HG03565 (cell line): ENCODE measurements at regions not wholly inside any gene's neighbourhood (a gene's known extent, or its start where the extent isn't known, plus 50 kb on each side); places are given as distances from the start of the nearest gene placed in this dataset.
"Not testable (repeated sequence)": the region's sequence is repeated elsewhere in the genome, so short reads cannot be mapped to it uniquely, and the experiment has no call there.

Source experiments
- ATAC-seq: cut with Tn5 transposase; IDR thresholded peaks from one replicate; pipeline ENCODE4 v1.9.1; 2021; ENCODE audit warnings: mild to moderate bottlenecking, moderate library complexity; ENCODE audit not compliant: unreplicated experiment

DNA sequence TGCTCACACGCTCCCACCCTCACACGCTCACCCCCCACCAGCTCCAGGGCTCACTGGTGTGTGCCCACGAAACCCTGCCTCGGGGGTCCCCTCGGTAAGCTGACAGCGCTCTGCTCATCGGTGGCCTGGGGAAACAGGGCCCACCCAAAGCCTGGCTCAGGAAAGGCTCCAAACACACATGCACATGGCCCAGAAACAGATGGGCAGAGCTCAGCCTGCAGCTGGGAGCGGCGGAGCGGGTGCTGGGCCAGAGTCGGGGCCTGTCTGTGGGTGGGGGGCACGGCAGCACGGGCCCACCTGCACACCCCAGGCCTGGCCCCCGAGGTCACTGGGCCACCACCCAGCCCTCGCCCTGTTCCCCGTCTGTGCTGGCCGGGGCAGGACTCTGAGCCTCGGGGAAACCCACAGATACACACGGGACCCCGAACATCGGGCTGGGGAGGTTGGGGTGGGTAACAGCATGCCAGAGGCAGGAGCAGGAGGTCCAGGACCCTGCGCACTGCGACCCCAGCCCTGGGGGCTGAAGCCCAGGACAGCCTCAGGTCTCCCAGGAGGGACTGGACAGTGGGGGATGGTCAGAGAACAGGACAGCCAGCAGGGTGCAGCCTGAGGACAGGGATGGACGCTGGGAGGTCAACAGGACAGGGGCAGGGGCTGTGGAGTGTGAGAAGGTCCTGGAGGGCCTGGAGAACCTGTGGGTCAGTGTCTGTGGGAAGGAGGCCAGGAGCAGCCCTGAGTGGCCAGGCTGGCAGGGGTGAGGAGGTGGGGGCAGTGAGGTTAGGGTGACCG, 165.1 kb downstream of the TMEM121 start:
- not testable (repeated sequence) for ATAC-seq

DNA sequence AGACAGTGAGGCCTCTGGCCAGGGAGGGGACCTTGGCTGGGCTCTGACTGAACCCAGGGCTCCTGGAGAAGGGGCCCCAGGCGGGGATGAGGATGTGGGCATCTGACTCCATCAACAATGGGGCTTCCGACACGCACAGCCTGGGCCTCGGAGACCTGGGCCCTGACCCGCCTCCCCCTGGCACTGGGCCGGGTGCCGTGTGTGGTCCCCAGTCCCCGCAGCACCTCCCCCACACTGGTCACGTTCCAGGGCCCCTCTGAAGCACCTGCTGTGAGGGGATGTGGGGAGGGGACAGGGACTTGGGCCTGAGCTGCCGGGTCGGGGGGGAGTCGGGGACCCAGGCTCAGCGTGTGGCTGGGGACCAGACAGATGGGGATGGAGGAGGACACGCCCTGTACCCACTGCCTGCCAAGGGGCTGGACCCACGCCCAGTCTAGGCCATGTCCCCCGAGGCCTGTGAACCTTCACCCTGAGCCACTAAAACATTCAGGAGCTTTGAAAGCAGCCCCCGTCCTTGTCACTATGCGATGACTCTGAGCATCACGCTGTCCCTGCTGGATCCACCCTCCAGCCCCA, 165.8 kb downstream of the TMEM121 start:
- not testable (repeated sequence) for ATAC-seq

DNA sequence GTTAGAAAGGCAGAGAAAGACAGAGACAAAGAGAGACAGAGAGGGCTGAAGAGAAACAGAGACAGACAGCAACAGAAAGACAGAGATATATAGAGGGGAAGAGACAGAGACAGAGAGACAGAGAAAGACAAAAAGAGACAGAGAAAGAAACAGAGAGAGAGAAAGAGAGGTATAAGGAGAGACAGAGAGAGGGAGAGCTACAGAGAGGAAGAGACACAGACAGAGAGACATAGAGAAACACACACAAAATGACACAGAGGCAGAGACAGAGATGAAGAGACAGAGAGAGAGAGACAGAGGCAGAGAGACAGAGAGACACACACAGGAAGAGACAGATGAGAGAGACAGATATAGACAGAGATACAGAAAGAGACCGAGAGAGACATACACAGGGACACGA, 168.6 kb downstream of the TMEM121 start:
- ATAC-seq: no peak

DNA sequence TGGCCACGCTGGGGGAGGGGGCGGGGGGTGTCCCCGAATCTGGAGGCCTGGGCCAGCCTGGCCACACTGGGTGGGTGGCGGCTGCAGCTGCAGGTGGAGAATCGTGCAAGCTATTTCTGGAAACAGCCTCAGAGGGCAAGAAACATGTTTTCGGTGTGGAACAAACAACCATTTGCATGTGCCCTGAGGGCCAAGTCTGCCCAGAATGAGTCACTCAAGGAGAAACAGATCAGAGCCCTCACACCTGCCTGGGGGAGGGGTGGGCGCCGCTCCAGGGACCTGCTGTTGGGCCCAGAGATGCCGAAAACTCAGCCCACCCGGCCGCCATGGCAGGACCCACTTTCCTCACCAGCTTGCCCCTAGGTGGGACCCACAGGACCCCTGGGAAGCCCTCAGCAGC, 170.0 kb downstream of the TMEM121 start:
- not testable (repeated sequence) for ATAC-seq

DNA sequence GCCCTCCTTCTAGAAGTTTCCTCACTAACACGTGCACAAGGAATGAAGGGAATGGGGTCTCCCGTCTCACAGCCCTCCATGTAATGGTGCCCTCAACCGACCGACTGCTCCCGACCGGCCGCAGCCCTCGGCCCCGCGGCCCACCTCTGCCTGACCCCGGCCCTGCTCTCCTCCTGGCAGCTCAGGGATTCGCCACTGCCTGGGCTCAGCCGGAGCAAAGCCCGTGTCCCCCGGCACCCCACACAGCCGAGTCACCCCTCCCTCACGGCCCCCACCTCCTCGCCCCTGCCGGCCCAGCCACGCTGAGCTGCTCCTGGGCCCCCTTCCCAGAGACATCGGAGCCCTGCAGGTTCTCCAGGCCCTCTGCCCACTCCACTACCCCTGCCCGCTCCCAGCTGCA, 171.0 kb downstream of the TMEM121 start:
- not testable (repeated sequence) for ATAC-seq

DNA sequence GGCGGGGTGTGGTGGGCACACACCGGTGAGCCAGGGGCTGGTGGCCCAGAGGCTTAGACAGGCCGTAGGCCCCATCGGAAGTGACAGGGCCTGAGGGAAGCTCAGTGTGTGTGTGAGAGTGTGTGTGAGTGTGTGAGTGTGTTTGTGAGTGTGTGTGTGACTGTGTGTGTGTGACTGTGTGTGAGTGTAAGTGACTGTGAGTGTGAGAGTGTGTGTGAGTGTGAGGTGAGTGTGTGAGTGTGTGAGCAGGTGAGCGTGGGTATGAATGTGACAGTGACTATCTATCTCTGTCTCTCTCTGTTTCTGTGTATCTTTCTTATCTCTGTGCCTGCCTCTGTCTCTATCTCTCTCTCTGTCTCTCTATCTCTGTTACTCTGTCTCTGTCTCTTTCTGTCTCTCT, 171.6 kb downstream of the TMEM121 start:
- ATAC-seq: not testable (repeated sequence)

DNA sequence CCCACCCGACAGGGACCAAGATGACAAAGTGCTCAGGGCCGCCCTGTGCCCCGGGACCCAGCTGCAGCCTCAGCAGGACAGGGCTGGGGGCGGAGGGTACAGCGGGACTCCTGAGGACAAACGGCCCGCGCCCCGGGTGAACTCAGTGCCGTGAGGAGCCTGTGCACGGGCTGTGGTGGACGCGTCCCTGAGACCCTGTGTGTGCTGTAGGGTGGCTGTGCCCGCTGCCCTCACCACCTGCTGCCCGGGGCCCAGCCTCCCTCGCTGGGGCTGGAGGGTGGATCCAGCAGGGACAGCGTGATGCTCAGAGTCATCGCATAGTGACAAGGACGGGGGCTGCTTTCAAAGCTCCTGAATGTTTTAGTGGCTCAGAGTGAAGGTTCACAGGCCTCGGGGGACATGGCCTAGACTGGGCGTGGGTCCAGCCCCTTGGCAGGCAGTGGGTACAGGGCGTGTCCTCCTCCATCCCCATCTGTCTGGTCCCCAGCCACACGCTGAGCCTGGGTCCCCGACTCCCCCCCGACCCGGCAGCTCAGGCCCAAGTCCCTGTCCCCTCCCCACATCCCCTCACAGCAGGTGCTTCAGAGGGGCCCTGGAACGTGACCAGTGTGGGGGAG, 172.7 kb downstream of the TMEM121 start:
- not testable (repeated sequence) for ATAC-seq

DNA sequence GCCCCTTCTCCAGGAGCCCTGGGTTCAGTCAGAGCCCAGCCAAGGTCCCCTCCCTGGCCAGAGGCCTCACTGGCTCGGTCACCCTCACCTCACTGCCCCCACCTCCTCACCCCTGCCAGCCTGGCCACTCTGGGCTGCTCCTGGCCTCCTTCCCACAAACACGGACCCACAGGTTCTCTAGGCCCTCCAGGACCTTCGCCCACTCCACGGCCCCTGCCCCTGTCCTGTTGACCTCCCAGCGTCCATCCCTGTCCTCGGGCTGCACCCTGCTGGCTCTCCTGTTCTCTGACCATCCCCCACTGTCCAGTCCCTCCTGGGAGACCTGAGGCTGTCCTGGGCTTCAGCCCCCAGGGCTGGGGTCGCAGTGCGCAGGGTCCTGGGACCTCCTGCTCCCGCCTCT, 173.3 kb downstream of the TMEM121 start:
- ATAC-seq: not testable (repeated sequence)

DNA sequence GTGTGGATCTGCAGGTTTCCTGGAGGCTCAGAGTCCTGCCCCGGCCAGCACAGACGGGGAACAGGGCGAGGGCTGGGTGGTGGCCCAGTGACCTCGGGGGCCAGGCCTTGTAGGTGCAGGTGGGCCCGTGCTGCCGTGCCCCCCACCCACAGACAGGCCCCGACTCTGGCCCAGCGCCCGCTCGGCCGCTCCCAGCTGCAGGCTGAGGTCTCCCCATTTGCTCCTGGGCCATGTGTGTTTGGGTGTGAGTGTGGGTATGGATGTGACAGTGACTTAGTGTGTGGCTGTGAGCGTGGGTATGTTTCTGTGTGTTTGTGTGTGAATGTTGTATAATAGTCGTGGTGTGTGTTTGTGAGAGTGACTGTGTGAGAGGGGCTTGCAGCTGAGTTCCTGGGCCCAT, 173.8 kb downstream of the TMEM121 start:
- ATAC-seq: not testable (repeated sequence)

DNA sequence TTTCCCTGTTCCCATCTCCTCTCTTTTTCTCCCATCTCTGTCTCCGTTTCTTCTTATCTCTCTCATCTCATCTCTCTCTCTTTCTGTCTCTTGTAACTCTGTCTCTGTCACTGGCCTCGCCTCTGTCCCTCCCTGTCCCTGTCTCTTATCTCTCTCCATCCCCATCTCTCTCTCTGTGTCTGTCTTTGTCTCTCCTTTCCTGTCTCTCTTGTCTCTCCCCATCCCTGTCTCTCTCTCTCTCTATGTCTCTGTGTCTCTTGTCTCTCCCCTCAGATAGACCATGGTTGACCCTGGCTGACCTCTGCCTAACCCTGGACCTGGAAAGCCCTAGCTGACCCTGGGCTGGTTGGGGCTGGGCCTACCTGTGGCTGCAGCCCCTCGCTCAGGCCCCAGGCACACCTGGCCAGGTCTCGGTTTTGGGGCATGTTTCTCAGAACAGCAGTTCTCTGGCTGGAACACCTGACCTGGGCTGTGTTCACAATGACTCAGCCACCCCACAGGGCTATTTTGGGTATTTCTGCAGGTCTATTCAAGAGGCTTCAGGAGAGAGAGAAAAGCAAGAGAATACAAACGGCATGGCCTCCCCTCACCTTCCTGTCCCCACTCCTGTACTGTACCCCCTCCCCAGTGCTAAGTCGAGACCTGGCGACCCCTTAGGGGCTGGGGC, 174.4 kb downstream of the TMEM121 start:
- ATAC-seq: peak; percentile 28

DNA sequence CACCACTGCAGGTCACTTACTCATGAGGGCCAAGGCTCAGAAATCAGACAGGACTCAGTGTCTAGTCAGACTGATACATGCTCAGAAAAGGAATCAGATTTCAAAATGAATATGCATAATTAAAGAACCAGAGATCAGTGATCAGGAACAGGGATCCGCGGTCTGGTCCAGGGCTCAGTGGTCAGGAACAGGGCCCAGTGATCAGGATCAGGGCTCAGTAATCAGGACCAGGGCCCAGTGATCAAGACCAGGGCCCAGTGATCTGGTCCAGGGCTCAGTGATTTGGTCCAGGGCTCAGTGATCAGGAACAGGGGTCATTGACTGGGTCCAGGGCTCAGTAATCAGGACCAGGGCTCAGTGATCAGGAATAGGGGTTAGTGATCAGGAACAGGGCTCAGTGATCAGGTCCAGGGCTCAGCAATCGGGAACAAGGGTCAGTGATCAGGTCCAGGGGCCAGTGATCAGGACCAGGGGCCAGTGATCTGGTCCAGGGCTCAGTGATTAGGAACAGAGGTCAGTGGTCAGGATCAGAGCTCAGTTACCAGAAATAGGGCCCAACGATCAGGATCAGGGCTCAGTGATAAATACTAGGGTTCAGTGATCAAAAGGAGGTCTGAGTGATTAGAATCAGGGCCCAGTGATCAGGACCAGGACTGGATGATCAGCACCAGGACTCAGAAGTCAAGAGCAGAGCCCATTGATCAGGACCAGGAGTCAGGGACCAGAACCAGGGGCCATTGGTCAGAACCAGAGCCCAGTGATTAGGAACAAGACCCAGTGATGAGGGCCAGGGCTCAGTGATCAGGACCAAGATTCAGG, 175.3 kb downstream of the TMEM121 start:
- no peak for ATAC-seq

DNA sequence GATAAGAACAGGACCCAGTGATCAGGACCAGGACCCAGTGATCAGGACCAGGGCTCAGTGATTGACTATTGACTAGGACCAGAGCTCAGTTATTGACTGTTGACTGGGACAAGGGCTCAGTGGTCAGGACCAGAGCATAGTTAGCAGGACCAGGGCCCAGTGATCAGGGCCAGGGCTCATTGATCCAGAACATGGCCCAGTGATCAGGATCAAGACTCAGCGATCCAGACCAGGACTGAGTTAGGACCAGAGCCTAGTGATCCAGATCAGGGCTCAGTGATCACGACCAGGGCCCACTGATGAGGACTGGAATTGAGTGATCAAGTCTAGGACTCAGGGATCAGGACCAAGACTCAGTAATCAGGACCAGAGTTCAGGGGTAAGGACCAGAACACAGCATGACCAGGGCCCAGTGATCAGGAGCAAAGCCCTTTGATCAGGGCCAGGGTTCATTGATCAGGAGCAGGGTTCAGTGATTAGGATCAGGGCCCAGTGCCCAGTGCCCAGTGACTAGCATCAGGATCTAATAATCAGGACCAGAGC, 176.0 kb downstream of the TMEM121 start:
- no peak for ATAC-seq

DNA sequence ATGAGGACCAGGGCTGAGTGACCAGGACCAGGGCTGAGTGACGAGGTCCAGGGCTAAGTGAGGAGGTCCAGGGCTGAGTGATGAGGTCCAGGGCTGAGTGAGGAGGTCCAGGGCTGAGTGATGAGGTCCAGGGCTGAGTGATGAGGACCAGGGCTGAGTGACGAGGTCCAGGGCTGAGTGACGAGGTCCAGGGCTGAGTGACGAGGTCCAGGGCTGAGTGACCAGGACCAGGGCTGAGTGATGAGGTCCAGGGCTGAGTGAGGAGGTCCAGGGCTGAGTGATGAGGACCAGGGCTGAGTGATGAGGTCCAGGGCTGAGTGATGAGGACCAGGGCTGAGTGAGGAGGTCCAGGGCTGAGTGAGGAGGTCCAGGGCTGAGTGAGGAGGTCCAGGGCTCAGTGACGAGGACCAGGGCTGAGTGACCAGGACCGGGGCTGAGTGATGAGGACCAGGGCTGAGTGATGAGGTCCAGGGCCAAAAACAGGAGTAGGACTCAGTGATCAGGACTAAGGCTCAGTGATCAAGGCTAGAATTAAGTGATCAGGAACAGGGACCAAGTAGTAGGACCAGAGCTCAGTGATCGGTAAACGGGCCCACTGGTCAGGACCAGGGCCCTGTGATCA, 176.8 kb downstream of the TMEM121 start:
- ATAC-seq: not testable (repeated sequence)

DNA sequence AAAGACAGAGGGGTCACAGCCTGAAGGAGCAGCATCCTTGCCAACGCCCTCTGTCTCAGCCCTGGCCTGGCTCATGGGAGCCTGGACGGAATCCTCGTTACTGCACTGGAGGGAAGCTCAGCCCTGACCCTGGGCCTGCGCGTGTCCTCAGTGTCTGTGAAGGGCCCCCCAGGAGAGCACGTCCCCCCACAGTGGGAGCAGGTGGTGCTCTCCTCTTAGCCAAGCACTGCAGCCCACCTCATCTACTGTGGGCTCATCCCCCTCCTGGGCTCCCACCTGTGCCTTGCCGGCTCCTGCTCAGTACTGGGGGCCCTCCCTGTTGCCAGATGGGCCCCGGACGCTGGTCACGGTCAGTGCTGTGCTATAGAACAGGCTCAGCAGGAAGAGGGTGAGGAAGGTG, 177.7 kb downstream of the TMEM121 start:
- ATAC-seq: not testable (repeated sequence)

DNA sequence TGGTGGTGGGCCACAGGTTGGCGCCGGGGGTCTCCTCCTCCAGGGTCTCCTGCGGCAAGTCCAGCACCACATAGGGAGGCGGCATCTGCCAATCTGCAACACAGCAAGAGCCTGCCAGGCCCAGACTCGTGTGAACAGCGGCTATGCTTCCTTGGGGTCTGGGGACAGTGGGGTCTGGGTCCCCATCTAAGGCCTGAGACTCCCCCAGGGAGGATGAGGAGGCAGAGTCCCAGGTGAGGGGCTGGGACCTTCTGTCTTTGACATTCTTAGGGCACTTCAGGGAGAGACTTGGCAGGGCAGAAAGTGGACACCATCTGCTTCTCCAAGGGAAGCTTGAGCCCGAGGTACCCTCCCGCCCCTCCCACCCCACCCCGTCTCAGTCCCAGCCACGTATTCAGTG, 178.1 kb downstream of the TMEM121 start:
- ATAC-seq: not testable (repeated sequence)

DNA sequence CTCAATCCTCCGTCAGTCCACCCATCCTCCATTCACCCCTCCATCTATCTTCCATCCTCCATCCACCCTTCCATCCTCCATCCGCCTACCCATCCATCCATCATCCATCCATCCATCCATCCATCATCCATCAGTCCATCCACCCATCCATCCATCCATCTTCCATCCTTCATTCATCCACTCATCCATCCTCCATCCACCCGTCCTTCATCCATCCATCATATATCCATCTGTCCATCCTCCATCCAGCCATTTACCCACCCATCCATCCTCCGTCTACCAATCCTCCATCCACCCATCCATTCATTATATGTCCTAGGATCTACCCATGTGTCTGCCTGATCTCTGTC, 179.1 kb downstream of the TMEM121 start:
- not testable (repeated sequence) for ATAC-seq

DNA sequence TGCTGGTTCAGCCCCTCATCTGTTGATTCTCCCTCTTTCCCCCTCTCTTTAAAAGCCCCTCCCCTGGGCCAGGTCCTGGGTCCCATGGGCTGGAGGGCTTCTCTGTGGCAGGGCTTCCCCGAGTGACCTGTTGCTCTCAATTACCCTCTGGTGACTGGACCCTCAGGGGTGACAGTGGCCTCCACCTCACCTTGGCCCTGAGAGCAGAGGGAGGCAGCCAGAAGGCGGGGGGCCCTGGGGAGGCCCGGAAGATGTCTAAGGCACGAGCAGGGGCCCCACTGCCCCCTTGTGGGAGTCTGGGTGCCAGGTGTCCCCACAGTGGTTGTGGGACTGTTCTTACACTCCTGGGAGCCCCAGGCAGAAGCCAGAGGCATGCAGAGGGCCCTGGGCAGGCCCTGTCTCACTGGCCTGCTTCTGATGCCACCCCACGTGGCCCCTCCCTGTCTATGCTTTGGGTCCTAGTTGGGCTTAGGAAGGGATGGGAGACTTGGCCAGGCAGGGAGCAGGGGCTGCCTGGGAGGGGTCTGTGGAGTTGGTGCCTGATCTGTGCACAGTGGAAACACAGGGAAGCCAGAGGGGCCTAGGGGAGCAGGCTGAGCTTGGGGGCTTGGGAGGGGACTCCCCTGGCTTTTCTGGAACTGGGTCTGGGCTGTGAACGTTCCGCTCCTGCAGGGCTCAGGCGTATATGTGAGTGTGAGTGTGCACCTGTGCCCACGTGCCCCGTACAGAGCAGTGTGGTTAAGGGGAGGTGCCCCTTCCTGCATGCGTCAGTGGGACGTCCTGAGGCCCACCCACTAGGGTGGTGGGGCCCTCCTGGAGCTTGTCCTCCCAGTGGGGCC, 179.7 kb downstream of the TMEM121 start:
- ATAC-seq: not testable (repeated sequence)

DNA sequence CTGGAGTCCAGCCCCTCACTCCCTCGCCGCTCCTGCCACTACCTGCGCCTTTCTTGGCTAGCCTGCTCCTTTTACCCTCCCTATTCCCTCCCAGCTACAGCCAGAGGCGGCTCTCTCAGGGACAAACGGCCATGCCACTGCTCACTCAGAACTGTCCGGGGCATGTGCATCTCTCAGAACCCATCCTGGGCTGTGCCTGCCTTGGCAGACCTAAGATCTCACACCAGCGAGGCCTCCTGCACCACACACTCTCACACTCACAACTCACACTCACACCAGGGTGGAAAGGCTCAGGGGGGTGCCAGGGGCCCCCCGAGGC, 180.3 kb downstream of the TMEM121 start:
- ATAC-seq: not testable (repeated sequence)

DNA sequence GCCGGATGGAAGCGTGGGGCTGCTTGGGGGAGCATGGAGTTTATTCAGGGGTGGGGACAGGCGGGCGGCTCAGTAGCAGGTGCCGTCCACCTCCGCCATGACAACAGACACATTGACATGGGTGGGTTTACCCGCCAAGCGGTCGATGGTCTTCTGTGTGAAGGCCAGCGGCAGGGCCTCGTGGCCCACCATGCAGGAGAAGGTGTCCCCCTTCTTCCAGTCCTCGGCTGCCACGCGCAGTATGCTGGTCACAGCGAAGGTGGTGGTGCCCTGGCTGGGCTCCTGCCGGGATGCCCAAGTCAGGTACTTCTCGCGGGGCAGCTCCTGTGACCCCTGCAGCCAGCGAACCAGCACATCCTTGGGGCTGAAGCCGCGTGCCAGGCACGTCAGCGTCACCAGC, 180.7 kb downstream of the TMEM121 start:
- ATAC-seq: not testable (repeated sequence)
